ENCODE measurements at regions not wholly inside any gene's neighbourhood (a gene's known extent, or its start where the extent isn't known, plus 50 kb on each side); places are given as distances from the start of the nearest gene placed in this dataset.

DNA sequence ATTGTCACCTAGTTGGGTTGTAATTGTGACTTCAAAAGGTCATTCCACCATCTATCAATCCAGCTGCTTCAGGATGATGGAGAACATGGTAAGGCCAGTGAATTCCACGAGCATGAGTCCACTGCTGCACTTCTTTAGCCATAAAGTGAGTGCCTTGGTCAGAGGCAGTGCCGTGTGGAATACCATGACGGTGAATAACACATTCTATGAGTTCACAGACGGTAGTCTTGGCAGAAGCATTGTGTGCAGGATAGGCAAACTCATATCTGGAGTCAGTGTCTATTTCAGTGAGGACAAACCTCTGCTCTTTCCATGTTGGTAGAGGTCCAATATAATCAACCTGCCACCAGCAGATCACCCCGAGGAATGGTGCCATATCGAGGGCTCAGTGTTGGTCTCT, 650.9 kb downstream of the KCNJ2 start:
- DNase-seq: peak; percentile 20

DNA sequence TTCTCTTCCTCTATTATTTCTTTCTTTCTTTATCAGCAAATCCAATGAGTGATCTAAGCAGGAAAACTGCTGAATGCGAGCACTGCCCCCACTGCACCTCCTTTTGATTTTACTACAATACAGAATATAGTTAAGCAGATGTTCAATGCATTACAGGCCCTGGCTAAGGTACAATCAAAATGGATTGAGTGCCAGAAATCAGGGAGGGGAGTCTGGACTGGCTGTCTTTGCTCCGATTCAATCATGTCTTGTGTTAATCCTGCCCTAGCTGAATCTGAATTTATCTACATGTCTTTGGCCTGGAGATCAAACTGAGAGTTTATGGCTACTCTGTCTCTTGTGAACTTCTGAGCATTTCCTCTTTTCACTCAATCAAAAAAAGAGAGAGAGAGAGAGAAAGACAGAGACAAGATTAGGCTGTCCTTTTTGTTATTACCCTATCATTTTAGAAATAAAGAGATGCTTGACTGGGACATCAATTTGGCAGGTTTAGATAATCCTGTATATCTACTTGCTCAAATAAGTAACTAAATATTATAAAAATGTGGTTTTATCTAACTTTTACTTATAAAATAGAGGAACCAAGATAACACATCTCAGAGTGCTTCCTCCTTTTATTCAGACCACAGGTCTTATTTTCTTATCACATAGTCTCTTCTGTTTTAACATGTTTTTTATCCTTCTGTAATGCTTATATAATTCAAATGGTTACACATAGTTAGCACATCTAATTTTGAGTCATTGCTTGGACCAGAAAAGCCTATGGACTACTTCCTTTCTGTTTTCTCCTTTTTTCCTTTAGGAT, 656.2 kb downstream of the KCNJ2 start:
- no peak for DNase-seq

DNA sequence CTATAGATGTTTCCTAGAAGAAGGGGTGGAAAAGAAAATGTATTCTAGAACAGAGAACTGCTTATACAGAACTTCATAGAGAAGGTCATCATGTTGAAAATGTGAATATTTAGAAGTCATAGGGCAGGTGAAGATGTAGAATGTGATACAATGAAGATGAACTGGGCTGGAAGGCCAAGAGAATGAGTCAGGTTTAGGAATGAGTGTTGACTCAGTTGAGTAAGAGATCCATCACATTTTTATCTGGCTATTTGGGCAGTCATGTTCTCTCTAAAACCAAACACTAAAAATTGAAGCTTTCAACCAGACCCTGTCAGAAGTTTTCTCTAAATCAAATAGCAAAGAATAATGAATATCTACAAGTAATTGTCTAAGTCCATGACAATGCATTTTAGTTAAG, 660.5 kb downstream of the KCNJ2 start:
- peak; percentile 22 for DNase-seq

DNA sequence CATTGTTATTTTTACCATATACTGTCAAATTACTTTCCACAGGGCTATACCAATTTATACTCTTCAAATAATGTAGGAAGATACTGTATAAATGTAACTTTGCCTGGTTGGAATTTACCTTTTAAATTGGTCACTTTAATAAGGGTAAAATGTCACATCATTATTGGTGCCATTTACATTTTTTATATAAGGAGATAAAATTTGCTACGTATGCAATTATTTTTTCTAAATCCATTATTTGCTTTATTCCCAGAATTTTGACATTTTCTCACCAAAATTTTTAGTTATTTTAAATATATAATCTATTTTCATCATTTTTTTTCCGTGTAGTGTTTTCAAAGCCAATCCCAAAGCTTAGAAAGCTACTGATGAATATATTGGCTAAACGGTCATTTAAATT, 664.7 kb downstream of the KCNJ2 start:
- no peak for DNase-seq

DNA sequence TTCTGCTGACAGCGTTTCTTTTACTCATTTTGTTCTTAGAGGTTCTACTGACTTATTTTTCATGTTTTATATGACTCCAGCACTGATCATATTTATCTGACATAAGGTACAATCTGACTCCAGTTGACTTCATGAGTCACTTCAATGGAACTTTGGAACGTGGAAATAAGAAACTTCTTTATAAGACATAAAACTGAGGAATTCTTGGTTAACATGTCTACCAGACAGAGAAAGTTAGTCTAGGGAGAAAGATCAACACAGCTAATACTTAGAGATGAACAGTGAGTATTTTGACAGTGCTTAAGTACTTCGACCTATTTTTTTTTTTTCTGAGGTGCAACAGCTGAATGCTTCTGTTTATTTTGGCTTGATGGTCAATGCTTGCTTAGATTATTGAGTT, 679.5 kb downstream of the KCNJ2 start:
- peak; percentile 73 for DNase-seq

DNA sequence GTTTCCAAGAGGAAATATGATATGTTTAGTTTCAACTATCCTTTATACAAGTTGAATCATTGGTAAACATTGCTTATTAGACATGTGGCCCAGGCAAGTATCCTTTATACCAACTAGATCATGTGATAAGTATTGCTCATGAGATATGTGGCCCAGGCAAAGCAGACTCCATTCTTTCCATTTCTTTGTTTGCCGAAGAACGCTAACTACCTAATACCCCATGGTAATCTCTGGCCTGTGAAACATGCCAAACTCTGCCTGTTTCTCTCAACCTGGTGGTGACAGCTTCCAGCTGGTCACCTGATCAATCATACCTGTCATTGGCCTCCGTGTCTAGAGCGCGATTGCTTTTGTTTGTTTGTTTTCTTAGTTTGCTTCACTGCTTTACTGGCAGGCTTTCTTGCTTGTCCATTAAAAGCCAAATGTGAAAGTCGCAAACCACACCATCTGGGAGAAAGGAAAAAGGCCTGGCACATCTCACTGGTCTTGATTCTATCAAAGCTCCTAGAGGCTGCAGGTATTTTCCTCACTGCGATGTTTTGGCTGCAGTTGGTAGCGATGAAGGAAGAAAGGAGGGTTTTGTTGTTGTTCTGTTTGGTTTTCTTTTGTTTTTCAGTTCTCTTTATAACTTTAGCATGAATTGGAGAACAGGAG, 686.2 kb downstream of the KCNJ2 start:
- DNase-seq: peak; percentile 12

DNA sequence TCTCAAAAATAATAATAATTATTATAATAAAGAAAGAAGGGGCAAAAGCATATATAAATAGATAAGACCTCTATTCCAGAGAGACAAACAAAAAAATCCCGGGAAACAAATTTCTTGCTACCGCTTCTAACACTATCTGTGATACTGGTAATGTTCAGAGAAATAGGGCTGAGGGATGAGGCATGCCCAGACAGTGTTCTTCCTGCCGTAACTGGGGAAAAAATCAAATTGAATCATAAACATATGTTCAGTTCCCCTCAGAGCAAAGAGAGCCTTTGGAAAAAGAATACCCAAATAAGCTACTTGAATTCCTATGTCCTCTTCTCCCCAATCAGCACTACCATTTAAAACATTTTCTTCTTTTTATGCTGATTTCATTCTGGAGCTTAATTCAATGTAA, 688.0 kb downstream of the KCNJ2 start:
- no peak for DNase-seq

DNA sequence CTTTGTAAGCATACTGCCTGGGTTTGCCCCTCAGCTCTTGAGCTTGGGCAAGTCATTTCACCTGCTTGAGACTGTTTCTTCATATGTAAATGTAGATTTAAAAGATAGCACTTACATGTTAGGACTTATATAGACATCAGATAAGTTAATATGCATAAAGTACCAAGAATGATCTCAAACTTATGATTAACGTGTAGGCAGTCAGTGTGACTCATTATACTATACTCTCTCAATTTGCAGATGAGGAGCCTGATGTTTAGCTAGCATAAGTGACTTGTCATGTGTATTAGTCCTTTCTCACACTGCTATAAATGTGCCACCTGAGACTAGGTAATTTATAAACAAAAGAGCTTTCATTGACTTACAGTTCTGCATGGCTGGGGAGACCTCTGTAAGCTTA, 690.5 kb downstream of the KCNJ2 start:
- no peak for DNase-seq

DNA sequence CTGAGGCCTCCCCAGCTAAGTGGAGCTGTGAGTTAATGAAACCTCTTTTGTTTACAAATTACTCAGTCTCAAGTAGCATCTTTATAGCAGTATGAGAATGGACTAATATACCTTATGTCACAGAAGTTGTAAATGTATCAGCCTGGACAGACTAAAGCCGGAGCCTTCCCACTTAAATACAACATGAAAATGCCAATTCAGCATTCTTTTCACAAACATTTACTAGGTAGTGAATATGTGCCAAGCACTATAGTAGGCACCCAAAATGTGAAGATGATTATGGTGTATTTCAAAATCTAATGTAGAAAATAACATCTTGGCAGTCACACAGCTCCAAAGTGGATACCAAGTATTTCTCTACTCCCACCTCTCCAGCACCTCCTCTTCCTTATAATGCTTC, 693.0 kb downstream of the KCNJ2 start:
- DNase-seq: no peak

DNA sequence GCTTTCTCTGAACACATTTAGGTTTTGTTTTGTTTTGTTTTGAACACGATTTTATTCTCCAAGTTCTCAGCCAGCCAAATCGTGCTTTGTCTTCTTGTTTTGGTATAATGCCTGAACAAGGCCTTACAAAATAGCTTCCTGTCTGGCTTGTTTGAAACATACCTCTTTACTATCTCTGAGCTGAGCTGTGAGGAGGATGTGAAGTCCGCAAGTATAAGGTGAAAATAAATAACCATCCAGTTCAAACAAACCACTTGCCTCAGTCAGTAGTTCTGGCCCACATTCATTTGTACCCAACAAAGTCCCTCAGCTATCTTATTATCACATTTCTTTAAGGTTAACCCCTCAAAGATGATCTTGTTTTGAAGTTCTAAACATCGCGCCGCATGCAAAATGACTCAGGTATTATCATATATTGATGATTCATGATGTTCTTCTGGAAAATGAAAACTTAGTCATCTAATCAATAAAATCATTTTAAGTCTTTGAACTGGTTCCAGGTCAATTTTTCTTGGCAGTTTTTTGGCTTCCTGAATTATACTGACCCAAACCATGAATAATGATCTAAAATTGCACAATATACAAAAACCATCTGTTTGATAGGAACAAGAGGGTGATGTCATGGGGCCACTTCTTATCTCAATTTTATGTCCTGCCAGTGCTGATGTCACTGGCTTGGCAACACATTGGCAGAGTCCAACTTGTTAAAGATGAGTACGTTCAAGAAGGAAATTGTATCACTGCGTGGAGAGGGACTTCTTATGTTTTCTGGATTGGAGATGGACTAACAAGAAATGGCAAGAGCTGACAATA, 694.3 kb downstream of the KCNJ2 start:
- peak; percentile 8 for DNase-seq

DNA sequence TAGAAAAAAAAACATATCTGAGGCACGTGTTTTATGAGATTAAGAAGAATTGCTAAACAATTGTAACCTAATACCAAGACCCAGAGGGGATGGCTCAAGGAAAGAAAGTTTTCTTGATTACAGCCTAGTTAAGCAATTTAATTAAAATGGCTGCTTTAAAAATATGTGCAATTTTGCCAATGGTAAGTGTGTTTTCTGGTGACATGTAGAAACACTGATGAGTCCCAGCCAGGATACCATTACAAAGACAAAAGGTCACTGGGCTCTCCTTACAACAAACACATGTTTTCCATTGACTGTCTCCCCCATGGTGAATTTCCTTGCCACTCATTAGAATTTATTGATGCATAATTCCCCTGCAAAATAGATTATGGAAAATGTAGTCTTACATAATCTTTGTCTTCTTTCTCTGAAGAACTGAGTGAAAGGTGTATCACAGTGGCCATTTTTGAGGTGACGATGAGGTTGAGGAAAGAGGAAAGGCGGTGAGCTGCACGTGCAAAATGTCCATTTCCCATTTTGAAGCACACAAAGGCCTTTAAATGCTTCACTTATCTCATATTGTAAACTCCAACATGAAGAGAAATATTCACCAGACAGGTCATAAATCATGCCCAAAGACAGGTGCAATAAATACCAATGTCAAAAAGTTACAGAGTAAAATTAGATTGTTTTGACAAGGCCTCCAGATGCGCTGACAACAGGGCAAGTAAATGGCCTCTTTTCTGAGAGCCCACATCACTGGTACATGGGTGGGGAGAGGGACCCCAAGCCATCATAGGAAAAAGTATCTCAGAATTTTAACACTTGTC, 696.9 kb downstream of the KCNJ2 start:
- DNase-seq: no peak

DNA sequence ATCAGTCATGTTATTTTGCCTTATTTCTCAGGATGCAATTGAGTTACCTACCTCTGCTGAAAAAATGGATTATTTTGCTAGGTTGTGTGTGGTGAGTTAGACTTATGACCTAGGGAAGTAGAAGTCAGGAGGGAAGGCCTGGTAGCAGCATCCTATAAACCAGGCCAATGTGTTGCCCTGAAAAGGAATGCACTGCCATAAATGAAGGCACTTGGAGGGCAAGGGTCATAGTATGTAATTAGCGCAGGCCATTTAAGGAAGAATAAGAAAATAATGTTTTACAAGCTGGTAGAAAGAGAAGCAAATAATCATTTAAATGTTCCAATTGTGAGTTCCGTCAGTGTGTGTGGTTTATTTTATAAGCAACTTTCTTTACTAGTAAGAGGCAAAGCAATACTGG, 698.8 kb downstream of the KCNJ2 start:
- no peak for DNase-seq

DNA sequence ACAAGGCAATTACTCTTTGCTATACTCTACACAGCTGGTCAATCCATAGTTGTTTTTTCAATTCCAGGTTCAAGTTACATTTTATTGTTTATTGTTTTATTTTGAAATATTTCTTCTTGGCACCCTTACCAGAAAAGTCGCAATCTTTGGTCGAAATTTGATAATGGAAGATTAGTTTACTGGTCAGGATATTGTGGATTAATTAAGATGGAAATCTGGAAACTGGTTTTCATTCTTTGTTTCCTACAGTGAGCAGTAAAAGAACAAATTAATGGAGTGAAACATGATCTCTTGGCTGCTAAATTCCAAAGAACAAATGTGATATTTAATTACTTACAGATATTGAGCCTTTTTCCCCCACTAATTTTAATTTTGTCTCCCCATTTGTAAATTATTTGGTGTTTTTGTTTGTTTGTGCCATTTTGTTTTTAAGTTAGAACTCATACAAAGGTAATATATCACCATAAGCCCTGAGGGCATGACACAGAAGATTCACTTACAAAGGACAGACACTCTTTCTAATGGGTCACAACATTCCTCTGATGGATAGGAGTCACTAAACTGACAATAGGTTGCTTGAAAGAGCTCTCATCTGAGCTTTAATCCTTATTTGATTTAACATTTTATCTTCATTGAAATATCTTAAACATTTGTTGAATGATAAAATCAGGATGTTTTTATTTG, 700.2 kb downstream of the KCNJ2 start:
- DNase-seq: no peak

DNA sequence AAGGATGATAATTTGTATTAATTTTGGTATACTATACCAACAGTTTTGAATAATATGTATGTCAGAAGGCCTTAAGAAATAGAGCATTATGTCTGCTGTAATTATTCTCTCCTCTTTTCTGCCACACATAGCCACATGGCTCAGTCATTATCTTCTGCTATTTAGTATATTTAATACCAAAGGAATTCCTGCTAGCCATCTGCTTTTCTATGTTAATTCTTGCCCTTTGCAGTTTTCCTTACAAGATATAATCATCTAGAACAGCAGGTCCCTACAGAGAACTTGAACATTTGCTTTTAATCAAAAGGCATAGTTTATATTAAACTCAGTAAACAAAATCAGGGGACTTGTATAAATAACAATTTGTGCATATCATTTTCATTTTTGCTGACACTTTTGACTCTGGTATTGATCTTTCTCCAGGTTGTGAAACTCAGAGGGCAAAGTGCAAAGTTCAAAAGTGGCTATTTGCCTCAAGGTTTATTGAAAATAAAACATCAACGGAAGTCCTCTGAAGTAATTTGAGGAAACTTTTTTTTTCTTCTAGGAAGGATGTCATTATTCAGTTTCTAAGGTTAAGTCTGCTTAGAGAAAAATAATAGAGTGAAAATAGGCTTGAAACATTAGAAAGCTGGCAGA, 702.0 kb downstream of the KCNJ2 start:
- no peak for DNase-seq

DNA sequence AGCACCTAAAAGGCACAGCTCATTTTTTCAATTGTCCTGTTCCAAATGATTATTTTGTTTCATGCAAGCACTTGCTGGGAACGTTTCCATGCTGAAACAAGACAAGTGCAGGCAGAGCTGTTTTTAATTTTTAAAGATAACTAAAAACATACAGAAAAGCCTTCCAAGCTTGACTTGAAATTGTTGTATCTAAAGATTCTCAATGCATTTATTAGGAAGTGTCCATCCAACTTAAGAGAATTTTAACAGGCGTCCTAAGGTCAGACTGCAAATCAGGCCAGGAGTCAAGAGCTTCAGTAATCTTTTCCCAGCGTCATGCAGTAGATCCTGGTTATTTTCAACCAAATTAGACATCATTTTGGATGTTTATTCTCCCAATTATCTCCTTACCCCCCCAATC, 702.8 kb downstream of the KCNJ2 start:
- DNase-seq: no peak

DNA sequence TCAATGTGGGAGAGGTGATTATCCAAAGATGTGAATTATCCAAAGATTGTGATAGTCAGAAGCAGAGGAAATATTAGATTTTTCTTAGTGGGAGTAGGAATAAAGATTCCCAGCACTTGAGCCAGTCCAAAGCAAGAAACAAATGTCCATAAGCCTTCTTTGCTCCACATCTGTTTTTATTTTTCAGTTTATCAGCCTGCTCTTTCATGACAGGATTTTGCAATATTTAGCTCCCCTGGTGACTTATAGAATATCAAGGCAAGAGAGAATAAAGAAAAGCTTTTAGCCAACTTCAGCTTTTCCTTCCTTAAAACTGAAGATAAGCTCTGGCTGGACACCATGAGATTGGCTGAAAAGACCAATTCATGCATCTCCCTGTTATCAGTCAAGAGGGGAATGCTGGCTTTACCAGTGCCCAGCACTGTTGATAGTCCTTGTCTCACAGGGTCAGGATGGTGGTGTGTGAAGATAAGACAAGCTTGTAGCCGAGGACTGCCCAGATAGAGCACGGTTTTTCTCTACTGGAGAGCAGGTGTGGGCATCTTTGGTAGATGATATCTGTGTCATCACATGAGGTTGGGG, 706.5 kb downstream of the KCNJ2 start:
- DNase-seq: no peak

DNA sequence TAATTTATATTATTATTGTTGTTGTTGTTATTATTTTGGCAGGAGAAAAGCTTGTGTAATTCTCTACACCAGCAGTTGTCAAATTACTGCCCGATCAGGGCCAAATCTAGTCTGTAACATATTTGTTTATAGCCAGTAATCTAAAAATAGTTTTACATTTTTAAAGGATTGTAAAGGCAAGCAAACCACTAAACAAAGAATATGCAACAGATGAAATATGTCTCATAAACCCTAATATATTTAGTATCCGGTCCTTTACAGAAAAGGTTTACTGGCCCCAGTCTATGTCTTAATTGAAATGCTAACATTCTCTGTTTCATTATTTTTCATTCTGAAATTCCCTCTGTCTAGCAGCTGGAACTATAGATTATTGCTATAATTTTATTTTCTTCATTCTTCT, 709.5 kb downstream of the KCNJ2 start:
- DNase-seq: no peak

DNA sequence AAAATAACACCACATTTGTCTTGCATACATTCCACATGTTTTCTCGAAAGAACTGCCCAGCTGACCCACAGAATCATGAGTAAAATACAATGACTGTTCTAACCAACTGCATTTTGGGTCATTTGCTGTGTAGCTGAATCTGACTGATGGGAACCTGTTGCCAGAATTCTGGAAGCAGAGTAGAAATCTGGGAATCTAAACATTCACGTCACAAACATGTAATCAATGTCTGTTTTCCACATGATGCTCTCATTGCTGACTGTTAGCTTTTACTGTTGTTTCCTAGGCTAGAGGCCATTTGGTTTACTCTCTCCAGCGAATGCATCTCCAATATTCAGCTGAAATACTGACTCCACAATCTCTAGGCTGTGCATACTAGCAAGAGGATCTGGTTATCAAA, 710.1 kb downstream of the KCNJ2 start:
- DNase-seq: no peak

DNA sequence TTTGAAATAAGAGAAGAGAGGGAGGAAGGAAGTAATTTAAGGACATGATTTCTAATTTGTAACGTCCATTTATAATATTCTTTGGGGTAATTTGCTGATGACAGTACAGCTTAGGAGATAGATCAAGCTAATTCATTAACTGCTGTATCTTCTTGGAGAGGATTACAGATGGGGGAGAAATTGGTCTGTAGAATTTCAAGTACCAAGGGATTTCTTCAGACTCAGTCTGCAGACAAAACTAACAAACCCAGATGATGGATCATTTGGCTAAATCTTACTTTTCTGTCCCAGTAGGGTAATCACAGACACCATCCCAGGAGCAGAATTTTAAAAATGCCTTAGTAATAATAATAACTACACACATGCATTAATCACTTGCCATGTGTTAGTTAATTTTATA, 711.8 kb downstream of the KCNJ2 start:
- DNase-seq: no peak

DNA sequence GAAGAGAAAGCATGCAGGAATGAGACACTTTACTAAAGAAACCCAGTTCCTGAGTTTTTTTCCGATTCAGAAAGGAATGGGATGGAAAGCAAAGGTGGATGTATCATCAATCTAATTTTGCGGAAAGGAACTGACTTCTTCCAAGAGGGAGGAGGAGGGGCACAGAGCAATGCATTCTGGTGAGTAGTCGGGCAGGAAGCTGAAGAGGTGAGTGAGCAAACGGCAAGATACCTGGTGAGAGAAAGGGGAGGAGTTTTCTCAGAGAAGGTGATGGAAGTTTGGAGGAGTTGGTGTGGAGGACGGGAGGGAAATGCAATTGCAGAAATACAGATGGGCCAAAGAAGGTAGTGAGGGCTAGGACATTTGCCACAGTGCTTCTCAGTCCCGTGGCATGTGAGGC, 713.2 kb downstream of the KCNJ2 start:
- DNase-seq: no peak

DNA sequence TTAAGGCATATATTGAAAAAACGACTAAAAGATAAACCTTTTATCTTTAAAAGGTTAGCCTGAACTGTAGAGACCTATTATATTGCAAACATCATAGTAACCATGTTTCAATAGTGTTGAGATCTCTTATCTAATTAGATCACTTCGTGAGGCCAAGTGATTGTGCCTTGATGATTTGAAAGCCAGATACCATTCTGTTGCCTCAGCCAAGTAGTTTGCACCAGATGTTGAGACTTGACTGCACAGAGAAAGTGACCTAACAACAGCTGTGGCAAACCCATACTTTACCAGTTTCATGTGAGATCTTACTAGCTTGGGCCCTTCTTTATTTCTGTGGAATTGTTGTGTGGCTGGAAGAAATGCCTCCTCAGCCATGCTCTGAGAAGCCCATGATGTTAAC, 717.3 kb downstream of the KCNJ2 start:
- no peak for DNase-seq

DNA sequence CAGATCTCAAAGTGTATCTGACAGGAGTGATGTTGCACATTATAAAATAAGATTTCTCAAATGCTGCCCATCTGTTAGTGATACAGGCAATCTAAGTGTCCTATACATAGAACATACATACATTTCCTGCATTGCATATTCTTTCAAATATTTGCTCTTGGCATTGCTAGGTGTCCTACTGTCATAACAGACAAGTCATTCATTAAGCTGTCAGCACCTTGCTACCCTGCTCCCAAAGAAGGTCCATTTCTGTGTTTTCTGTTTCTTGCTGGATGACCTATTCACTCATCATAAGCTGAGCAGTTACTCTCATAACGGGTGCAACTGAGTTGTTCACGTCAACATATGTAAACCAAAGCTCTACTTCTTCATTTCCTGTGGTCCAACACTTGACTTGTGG, 719.0 kb downstream of the KCNJ2 start:
- peak; percentile 43 for DNase-seq

Data from fibroblast of skin of right biceps (primary cell).